Gastrocnemius medialis (tissue), 4 donors: ENCODE measurements at regions not wholly inside any gene's neighbourhood (a gene's known extent, or its start where the extent isn't known, plus 50 kb on each side); places are given as distances from the start of the nearest gene placed in this dataset.

Experiments used
- ATAC-seq, 2 donors: fragments of 150-250 bp; one replicate each; pipeline ENCODE4 v1.9.1; 2016
- DNase-seq, 2 donors: peaks; one replicate each; pipeline ENCODE4 v3.0.0-alpha.2; 2019
- H3K27ac ChIP-seq, 4 donors: fragments of 200-600 bp; sonication (generic); 1 replicate in 1 of 4; 2 replicates in 3 of 4; pipeline ENCODE4 v1.5.1; 2016 to 2018; ENCODE audit warnings: mild to moderate bottlenecking in 2 of 4, moderate library complexity in 1 of 4
- H3K27me3 ChIP-seq, 3 donors: fragments of 200-600 bp; sonication (generic) in 2 of 3; 1 replicate in 1 of 3; 2 replicates in 2 of 3; pipeline versions ENCODE4 v1.5.1 to v1.6.0; 2016 to 2019; ENCODE audit warnings: mild to moderate bottlenecking in 1 of 3, moderate library complexity in 1 of 3
- H3K36me3 ChIP-seq, 2 donors: fragments of 200-600 bp; sonication (generic) in 1 of 2; one replicate each; pipeline ENCODE4 v1.5.1; 2017 to 2018
- H3K4me1 ChIP-seq, 2 donors: fragments of 200-600 bp; sonication (generic) in 1 of 2; one replicate each; pipeline ENCODE4 v1.5.1; 2016 to 2017; ENCODE audit warnings: mild to moderate bottlenecking in 2 of 2
- H3K4me3 ChIP-seq, 4 donors: fragments of 200-600 bp; sonication (generic) in 3 of 4; 1 replicate in 1 of 4; 2 replicates in 3 of 4; pipeline ENCODE4 v1.5.1; 2016 to 2019; ENCODE audit warnings: mild to moderate bottlenecking in 2 of 4
- H3K9me3 ChIP-seq, 3 donors: fragments of 200-600 bp; sonication (generic) in 2 of 3; 1 replicate in 1 of 3; 2 replicates in 2 of 3; pipeline ENCODE4 v1.5.1; 2016 to 2019
- POLR2A ChIP-seq, 2 donors: fragments of 450-650 bp; IDR thresholded peaks; one replicate each; pipeline ENCODE4 v1.6.1; 2017; ENCODE audit warnings: antibody characterized with exemption in 2 of 2, mild to moderate bottlenecking in 2 of 2, moderate library complexity in 2 of 2
- in situ Hi-C, 4 donors: fragments of 200-750 bp; cut with MboI; loops; one replicate each; pipeline versions ENCODE4 v1.15.0 to v1.8.0; 2017; ENCODE audit warnings: low sequenced_read_pairs in 4 of 4
- intact Hi-C: fragments of 100-400 bp; cut with DNase I; formaldehyde crosslinking; loops from one replicate; pipeline ENCODE4 v1.15.1; 2023; ENCODE audit warnings: low total_unique reads
- TF ChIP-seq, protein P1 (sequence below), 5 experiments: fragments of 450-650 bp in 3 of 5; fragments of 200-600 bp in 2 of 5; sonication (generic) in 2 of 5; IDR thresholded peaks in 4 of 5; conservative IDR thresholded peaks in 1 of 5; 1 replicate in 4 of 5; 2 replicates in 1 of 5; pipeline ENCODE4 v1.5.1; 2016 to 2019; ENCODE audit warnings: antibody characterized with exemption in 5 of 5, mild to moderate bottlenecking in 3 of 5, moderate library complexity in 3 of 5

GRCh38 chr14:83425138-83425537 is 1891.5 kb upstream of the SEL1L start:
- Histone ChIP-seq H3K4me1 (no peaks in the 10 kb centered on the region), H3K36me3 (no peaks in the 10 kb centered on the region), H3K27ac (no peak overlapping the region), H3K27me3 (no peaks in the 10 kb centered on the region), H3K9me3 (no peaks in the 10 kb centered on the region), H3K4me3 (no peak overlapping the region)
- no peak for TF ChIP-seq POLR2A (IDR thresholded peaks at IDR 0.05)
- TF ChIP-seq, protein P1, sequence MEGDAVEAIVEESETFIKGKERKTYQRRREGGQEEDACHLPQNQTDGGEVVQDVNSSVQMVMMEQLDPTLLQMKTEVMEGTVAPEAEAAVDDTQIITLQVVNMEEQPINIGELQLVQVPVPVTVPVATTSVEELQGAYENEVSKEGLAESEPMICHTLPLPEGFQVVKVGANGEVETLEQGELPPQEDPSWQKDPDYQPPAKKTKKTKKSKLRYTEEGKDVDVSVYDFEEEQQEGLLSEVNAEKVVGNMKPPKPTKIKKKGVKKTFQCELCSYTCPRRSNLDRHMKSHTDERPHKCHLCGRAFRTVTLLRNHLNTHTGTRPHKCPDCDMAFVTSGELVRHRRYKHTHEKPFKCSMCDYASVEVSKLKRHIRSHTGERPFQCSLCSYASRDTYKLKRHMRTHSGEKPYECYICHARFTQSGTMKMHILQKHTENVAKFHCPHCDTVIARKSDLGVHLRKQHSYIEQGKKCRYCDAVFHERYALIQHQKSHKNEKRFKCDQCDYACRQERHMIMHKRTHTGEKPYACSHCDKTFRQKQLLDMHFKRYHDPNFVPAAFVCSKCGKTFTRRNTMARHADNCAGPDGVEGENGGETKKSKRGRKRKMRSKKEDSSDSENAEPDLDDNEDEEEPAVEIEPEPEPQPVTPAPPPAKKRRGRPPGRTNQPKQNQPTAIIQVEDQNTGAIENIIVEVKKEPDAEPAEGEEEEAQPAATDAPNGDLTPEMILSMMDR (IDR thresholded peaks at IDR 0.05 in 4 of 5, conservative IDR thresholded peaks at IDR 0.05 in 1 of 5), result no peak
- no peak for DNase-seq
- intact Hi-C loops (no loop called here), in situ Hi-C loops (no loop called here)
- ATAC-seq, result no peak

GRCh38 chr14:83425706-83426105 is 1892.1 kb upstream of the SEL1L start:
- Histone ChIP-seq H3K9me3 (no peaks in the 10 kb centered on the region), H3K36me3 (no peaks in the 10 kb centered on the region), H3K27ac (no peak overlapping the region), H3K27me3 (no peaks in the 10 kb centered on the region), H3K4me3 (no peak overlapping the region), H3K4me1 (no peaks in the 10 kb centered on the region)
- no peak for ATAC-seq
- TF ChIP-seq POLR2A (IDR thresholded peaks at IDR 0.05), result no peak
- DNase-seq, result no peak
- intact Hi-C loops, result no loop called here
- in situ Hi-C loops, result no loop called here

GRCh38 chr14:83433618-83434017 is 1900.0 kb upstream of the SEL1L start:
- Histone ChIP-seq H3K4me3 (no peak overlapping the region), H3K27ac (no peak overlapping the region), H3K9me3 (no peaks in the 10 kb centered on the region), H3K36me3 (no peaks in the 10 kb centered on the region), H3K27me3 (no peaks in the 10 kb centered on the region), H3K4me1 (no peaks in the 10 kb centered on the region)
- TF ChIP-seq POLR2A (IDR thresholded peaks at IDR 0.05), result no peak
- TF ChIP-seq, protein P1 (IDR thresholded peaks at IDR 0.05 in 4 of 5, conservative IDR thresholded peaks at IDR 0.05 in 1 of 5), result no peak
- no peak for DNase-seq
- intact Hi-C loops (no loop called here), in situ Hi-C loops (no loop called here)
- no peak for ATAC-seq

DNA sequence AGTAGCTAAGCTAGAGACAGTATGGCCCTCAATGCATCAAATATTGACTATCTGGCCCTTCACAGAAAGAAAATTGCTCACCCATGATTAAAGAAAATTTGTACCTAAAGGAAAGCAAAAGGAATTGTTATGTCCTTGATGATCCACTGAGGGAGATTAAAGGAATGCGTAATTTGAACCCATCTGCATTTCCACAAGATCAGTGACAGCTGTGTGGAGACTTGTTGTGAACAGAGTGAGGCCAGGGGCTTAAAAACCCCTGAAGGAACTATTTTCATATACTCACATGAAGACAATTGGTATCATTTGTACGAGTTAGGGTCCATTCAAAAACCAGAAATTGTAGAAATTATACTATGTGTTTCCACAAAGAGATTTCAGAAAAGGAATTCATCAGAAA is 1908.1 kb upstream of the SEL1L start:
- intact Hi-C loops, result loop anchor here (2.0 kb wide), 1 partner anchor 47 kb away; no protein-coding TSS in a partner anchor
- Histone ChIP-seq H3K27ac (no peak overlapping the region), H3K9me3 (no peaks in the 10 kb centered on the region), H3K4me1 (no peaks in the 10 kb centered on the region), H3K36me3 (no peaks in the 10 kb centered on the region), H3K27me3 (no peaks in the 10 kb centered on the region), H3K4me3 (no peak overlapping the region)
- TF ChIP-seq, protein P1 (IDR thresholded peaks at IDR 0.05 in 4 of 5, conservative IDR thresholded peaks at IDR 0.05 in 1 of 5), result no peak
- no peak for TF ChIP-seq POLR2A (IDR thresholded peaks at IDR 0.05)
- in situ Hi-C loops, result no loop called here
- DNase-seq (no peak), ATAC-seq (no peak)

DNA sequence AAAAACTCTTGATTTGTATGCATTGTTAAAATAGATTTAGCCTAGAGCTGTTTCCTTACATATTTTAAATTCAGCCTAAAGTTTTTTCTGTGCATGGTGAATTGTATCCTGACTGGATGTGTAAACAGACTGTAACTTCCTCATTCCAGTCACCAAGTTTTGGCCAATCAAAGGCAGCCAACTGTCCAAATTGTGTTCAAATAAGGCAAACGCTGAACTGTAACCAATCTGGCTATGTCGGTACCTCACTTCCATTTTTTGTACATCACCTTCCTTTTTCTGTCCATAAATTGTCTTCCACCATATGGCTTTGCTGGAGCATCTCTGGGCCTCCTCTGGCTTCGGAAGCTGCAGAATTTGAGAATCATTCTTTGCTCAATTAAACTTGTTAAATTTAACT is 1921.9 kb upstream of the SEL1L start:
- ATAC-seq, result no peak
- TF ChIP-seq, protein P1 (IDR thresholded peaks at IDR 0.05 in 4 of 5, conservative IDR thresholded peaks at IDR 0.05 in 1 of 5), result no peak
- no peak for TF ChIP-seq POLR2A (IDR thresholded peaks at IDR 0.05)

More for the DNA sequence above, 1921.9 kb upstream of the SEL1L start:
- in situ Hi-C loops (no loop called here), intact Hi-C loops (no loop called here)
- H3K27me3 ChIP-seq, result no peaks in the 10 kb centered on the region
- H3K9me3 ChIP-seq, result no peaks in the 10 kb centered on the region
- no peak for DNase-seq
- no peaks in the 10 kb centered on the region for H3K36me3 ChIP-seq
- no peak overlapping the region for H3K27ac ChIP-seq
- H3K4me1 ChIP-seq, result no peaks in the 10 kb centered on the region
- no peak overlapping the region for H3K4me3 ChIP-seq
